B cell (primary cell): ENCODE measurements at regions not wholly inside any gene's neighbourhood (a gene's known extent, or its start where the extent isn't known, plus 50 kb on each side); places are given as distances from the start of the nearest gene placed in this dataset.

Source experiments
- ATAC-seq: fragments of 200-7000 bp; cut with Tn5 transposase; one replicate; pipeline ENCODE4 v1.10.0; 2021; ENCODE audit warnings: low read depth, mild to moderate bottlenecking, moderate number of reproducible peaks, moderate library complexity
- CTCF ChIA-PET: fragments of 350-600 bp; sonication (Branson Sonifier 250); formaldehyde crosslinking; loops from one replicate; lab custom pipeline; 2021; ENCODE audit warnings: antibody characterized with exemption, inconsistent platforms; lab: Charles Lee
- POLR2A ChIA-PET: fragments of 350-600 bp; sonication (Branson Sonifier 250); formaldehyde crosslinking; loops from one replicate; lab custom pipeline; 2021; ENCODE audit warnings: antibody characterized with exemption; lab: Charles Lee
- DNase-seq: peaks from one replicate; pipeline ENCODE4 v3.0.0; 2013
- H2AFZ ChIP-seq: 2 replicates; pipeline ENCODE4 v1.6.1; 2012; ENCODE audit warnings: mild to moderate bottlenecking, low read depth, low read length; ENCODE audit not compliant: insufficient read depth, poor library complexity, severe bottlenecking
- H3K27ac ChIP-seq, 2 donors: 1 replicate in 1 of 2; 2 replicates in 1 of 2; pipeline ENCODE4 v1.5.1; 2012 to 2013; ENCODE audit warnings: low read length in 2 of 2, mild to moderate bottlenecking in 2 of 2, moderate library complexity in 1 of 2
- H3K27me3 ChIP-seq, 4 experiments: fragments of 200-600 bp in 1 of 4; sonication (generic) in 1 of 4; replicated peaks in 1 of 4; 1 replicate in 2 of 4; 2 replicates in 2 of 4; pipeline versions ENCODE4 v1.6.1 to v1.7.0; 2013 to 2016; ENCODE audit warnings: low read length in 3 of 4, mild to moderate bottlenecking in 2 of 4, mixed read lengths in 1 of 4, moderate library complexity in 1 of 4; ENCODE audit not compliant: insufficient read depth in 4 of 4, control insufficient read depth in 3 of 4; ENCODE audit errors: control extremely low read depth in 1 of 4
- H3K36me3 ChIP-seq, 2 experiments: replicated peaks in 1 of 2; 1 replicate in 1 of 2; 2 replicates in 1 of 2; pipeline versions ENCODE4 v1.6.1 to v1.7.1; 2013; ENCODE audit warnings: low read length in 1 of 2; ENCODE audit not compliant: insufficient read depth in 2 of 2, control insufficient read depth in 1 of 2; ENCODE audit errors: control extremely low read depth in 1 of 2, extremely low read depth in 1 of 2
- H3K4me1 ChIP-seq, 2 donors: fragments of 200-600 bp in 1 of 2; sonication (generic) in 1 of 2; 1 replicate in 1 of 2; 2 replicates in 1 of 2; pipeline versions ENCODE4 v1.5.1 to v1.6.1; 2013 to 2017; ENCODE audit warnings: low read length in 2 of 2; ENCODE audit not compliant: control insufficient read depth in 2 of 2, insufficient read depth in 2 of 2
- H3K4me2 ChIP-seq: replicated peaks from 2 replicates; pipeline ENCODE3; 2012; ENCODE audit warnings: mild to moderate bottlenecking, low read depth, low read length; ENCODE audit not compliant: poor library complexity, severe bottlenecking
- H3K4me3 ChIP-seq, 5 experiments: fragments of 200-600 bp in 1 of 5; sonication (generic) in 1 of 5; 1 replicate in 3 of 5; 2 replicates in 2 of 5; pipeline versions ENCODE4 v1.5.1 to v1.7.0; 2011 to 2016; ENCODE audit warnings: low read length in 4 of 5, mild to moderate bottlenecking in 4 of 5, low read depth in 2 of 5, control low read depth in 1 of 5, moderate library complexity in 1 of 5; ENCODE audit not compliant: insufficient read depth in 1 of 5; ENCODE audit errors: control extremely low read depth in 1 of 5, extremely low read depth in 1 of 5
- H3K79me2 ChIP-seq: fragments of 200-600 bp; sonication (generic); one replicate; pipeline ENCODE4 v1.6.0; 2016; ENCODE audit warnings: low read length; ENCODE audit not compliant: control insufficient read depth, insufficient read depth
- H3K9ac ChIP-seq: fragments of 200-600 bp; sonication (generic); 2 replicates; pipeline ENCODE4 v1.6.1; 2017; ENCODE audit warnings: mild to moderate bottlenecking, low read length, moderate library complexity
- H3K9me3 ChIP-seq, 3 donors: one replicate each; pipeline versions ENCODE4 v1.6.1 to v1.7.1; 2013; ENCODE audit warnings: low read length in 2 of 3; ENCODE audit not compliant: control insufficient read depth in 2 of 3, insufficient read depth in 1 of 3; ENCODE audit errors: control extremely low read depth in 1 of 3
- H4K20me1 ChIP-seq: 2 replicates; pipeline ENCODE4 v1.6.0; 2012; ENCODE audit warnings: mild to moderate bottlenecking, low read length; ENCODE audit not compliant: insufficient read depth, control insufficient read depth, poor library complexity, severe bottlenecking
- H3K27ac Mint-ChIP-seq: one replicate; pipeline ENCODE4 v1.8.0; 2021; ENCODE audit warnings: mixed read lengths
- H3K27me3 Mint-ChIP-seq: one replicate; pipeline ENCODE4 v1.8.0; 2021; ENCODE audit warnings: mixed read lengths
- H3K4me1 Mint-ChIP-seq: one replicate; pipeline ENCODE4 v1.8.0; 2021; ENCODE audit warnings: mixed read lengths
- H3K4me3 Mint-ChIP-seq: one replicate; pipeline ENCODE4 v1.8.0; 2021; ENCODE audit warnings: mixed read lengths
- H3K9me3 Mint-ChIP-seq: one replicate; pipeline ENCODE4 v1.8.0; 2022; ENCODE audit warnings: mixed read lengths; ENCODE audit not compliant: insufficient read depth
- CTCF ChIP-seq: fragments of 200-600 bp; IDR thresholded peaks from one replicate; pipeline ENCODE4 v1.8.0; 2022; ENCODE audit warnings: antibody characterized with exemption, mild to moderate bottlenecking
- EZH2 ChIP-seq: IDR thresholded peaks from 2 replicates; pipeline ENCODE4 v1.6.1; 2012; ENCODE audit warnings: borderline replicate concordance, low read depth, mild to moderate bottlenecking, moderate library complexity, low read length; ENCODE audit not compliant: insufficient read depth, poor library complexity, severe bottlenecking
- WGBS: methylation state at CpG from one replicate; pipeline ENCODE4 v1.1.5; 2013; ENCODE audit warnings: missing lambda C conversion rate; ENCODE audit not compliant: insufficient coverage; 5-methylcytosine and 5-hydroxymethylcytosine counted together
- intact Hi-C: fragments of 100-400 bp; cut with micrococcal nuclease; formaldehyde crosslinking; loops from one replicate; pipeline ENCODE4 v1.10.0; 2022

GRCh38 chr13:44174769-44175425 lies 198.7 kb upstream of the SERP2 start:
- no peaks in the 10 kb centered on the region for H3K4me1 ChIP-seq
- no peak for ATAC-seq
- H2AFZ ChIP-seq = no peak overlapping the region
- ChIA-PET POLR2A (no interaction called here), CTCF (no interaction called here)
- H3K9me3 ChIP-seq = no peaks in the 10 kb centered on the region
- no peaks in the 10 kb centered on the region for H3K36me3 ChIP-seq
- no peak for DNase-seq
- no peak overlapping the region for H3K4me2 ChIP-seq
- H3K4me3 Mint-ChIP-seq = no peak overlapping the region
- H3K9me3 Mint-ChIP-seq = no peaks in the 10 kb centered on the region
- no peak for TF ChIP-seq EZH2
- no peak for TF ChIP-seq CTCF
- H3K4me1 Mint-ChIP-seq = no peaks in the 10 kb centered on the region
- no peak overlapping the region for H3K27ac Mint-ChIP-seq
- H3K27me3 ChIP-seq = no peaks in the 10 kb centered on the region
- no peak overlapping the region for H3K4me3 ChIP-seq
- H4K20me1 ChIP-seq = no peaks in the 10 kb centered on the region
- WGBS = 100% methylated on average over 1 of the region's 3 CpGs
- intact Hi-C loops = no loop called here
- peaks cover 7% of the 10 kb centered on the region for H3K27me3 Mint-ChIP-seq
- no peaks in the 10 kb centered on the region for H3K79me2 ChIP-seq
- H3K9ac ChIP-seq = no peak overlapping the region
- no peak overlapping the region for H3K27ac ChIP-seq

DNA sequence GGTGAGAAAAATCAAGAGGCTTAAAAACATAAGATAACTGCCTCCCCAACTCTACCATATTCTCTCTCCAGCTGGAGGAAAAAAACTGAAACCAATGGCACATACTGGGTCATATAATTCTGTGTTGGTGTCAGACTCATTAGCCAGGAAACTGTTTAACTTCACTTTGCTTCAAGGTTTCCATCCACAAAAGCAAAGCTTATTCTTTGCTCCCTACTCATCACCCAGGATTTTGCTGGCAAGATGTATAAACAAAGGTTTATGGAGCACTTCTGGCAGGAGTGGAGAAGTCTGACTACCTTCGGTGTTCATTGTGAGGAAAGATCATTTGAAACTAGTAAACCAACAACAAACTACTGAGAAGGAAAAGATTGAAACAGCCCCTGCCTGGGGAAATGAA lies 197.5 kb upstream of the SERP2 start:
- POLR2A ChIA-PET = no interaction called here
- no peak for ATAC-seq
- CTCF ChIA-PET = no interaction called here

More for the DNA sequence above, 197.5 kb upstream of the SERP2 start:
- intact Hi-C loops = no loop called here
- Histone ChIP-seq H3K79me2 (no peaks in the 10 kb centered on the region), H4K20me1 (no peaks in the 10 kb centered on the region), H3K9ac (no peak overlapping the region), H3K27me3 (no peaks in the 10 kb centered on the region), H3K9me3 (no peaks in the 10 kb centered on the region), H3K4me3 (no peak overlapping the region), H3K36me3 (no peaks in the 10 kb centered on the region), H2AFZ (no peak overlapping the region), H3K4me1 (no peaks in the 10 kb centered on the region), H3K4me2 (no peak overlapping the region), H3K27ac (no peak overlapping the region)
- no CpG with 5 or more reads among the region's 1 CpG for whole genome bisulfite sequencing
- no peaks in the 10 kb centered on the region for H3K9me3 Mint-ChIP-seq
- no peak for DNase-seq
- no peak overlapping the region for H3K27ac Mint-ChIP-seq
- no peak for TF ChIP-seq CTCF
- H3K4me3 Mint-ChIP-seq = no peak overlapping the region
- peaks cover 6% of the 10 kb centered on the region for H3K27me3 Mint-ChIP-seq
- H3K4me1 Mint-ChIP-seq = no peaks in the 10 kb centered on the region
